ENCODE measurements at regions not wholly inside any gene's neighbourhood (a gene's known extent, or its start where the extent isn't known, plus 50 kb on each side); places are given as distances from the start of the nearest gene placed in this dataset.

DNA sequence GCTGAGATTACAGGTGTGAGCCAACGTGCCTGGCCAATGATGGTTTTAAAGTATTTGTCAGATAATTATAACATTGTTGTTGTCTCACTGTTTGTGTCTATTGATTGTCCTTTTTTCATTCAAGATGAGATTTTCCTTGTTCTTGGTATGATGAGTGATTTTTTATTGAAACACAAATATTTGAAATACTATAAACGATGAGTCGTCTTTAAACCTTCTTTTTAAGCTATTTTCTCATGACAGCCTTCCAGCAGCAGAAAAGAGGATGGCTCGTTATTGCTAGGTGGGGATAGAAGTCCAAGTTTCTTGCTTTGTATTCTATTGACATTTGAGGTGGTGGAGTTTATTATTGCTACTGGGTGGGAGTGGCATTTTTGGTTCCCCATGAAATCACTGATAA lies 61.7 kb upstream of the MDFIC2 start:
- Histone ChIP-seq H3K27ac (ENCODE audit: low read length) (no peak overlapping the region), H3K36me3 (ENCODE audit: insufficient read depth, low read length) (no peaks in the 10 kb centered on the region), H3K9ac (ENCODE audit: low read depth, low read length) (no peak overlapping the region), H3K79me2 (ENCODE audit: insufficient read depth, low read length) (no peaks in the 10 kb centered on the region), H3K27me3 (ENCODE audit: insufficient read depth, low read length, poor library complexity) (no peaks in the 10 kb centered on the region), H4K20me1 (ENCODE audit: insufficient read depth, low read length) (no peaks in the 10 kb centered on the region), H3K9me3 (ENCODE audit: insufficient read depth, low read length, severe bottlenecking) (no peaks in the 10 kb centered on the region), H3K4me3 (ENCODE audit: low read depth in 1 of 2, low read length in 2 of 2) (no peak overlapping the region), H3K4me1 (ENCODE audit: insufficient read depth, low read length) (no peaks in the 10 kb centered on the region), H2AFZ (ENCODE audit: low read depth, low read length) (no peak overlapping the region), H3K4me2 (ENCODE audit: insufficient read depth, low read length) (no peak overlapping the region)
- DNase-seq (no peak), ATAC-seq (ENCODE audit: insufficient read depth, low read depth) (no peak)
- TF ChIP-seq, protein P1, sequence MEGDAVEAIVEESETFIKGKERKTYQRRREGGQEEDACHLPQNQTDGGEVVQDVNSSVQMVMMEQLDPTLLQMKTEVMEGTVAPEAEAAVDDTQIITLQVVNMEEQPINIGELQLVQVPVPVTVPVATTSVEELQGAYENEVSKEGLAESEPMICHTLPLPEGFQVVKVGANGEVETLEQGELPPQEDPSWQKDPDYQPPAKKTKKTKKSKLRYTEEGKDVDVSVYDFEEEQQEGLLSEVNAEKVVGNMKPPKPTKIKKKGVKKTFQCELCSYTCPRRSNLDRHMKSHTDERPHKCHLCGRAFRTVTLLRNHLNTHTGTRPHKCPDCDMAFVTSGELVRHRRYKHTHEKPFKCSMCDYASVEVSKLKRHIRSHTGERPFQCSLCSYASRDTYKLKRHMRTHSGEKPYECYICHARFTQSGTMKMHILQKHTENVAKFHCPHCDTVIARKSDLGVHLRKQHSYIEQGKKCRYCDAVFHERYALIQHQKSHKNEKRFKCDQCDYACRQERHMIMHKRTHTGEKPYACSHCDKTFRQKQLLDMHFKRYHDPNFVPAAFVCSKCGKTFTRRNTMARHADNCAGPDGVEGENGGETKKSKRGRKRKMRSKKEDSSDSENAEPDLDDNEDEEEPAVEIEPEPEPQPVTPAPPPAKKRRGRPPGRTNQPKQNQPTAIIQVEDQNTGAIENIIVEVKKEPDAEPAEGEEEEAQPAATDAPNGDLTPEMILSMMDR (IDR thresholded peaks at IDR 0.05; ENCODE audit: borderline replicate concordance, extremely low read depth, low read length, poor library complexity, severe bottlenecking): no peak
- no peak for TF ChIP-seq EZH2 (IDR thresholded peaks at IDR 0.05; ENCODE audit: borderline replicate concordance, low read depth, low read length, severe bottlenecking)
